HCT116 (cell line): ENCODE measurements at regions not wholly inside any gene's neighbourhood (a gene's known extent, or its start where the extent isn't known, plus 50 kb on each side); places are given as distances from the start of the nearest gene placed in this dataset.

ENCODE experiments used
- ATAC-seq: fragments of 200-7000 bp; cut with Tn5 transposase; 2 replicates; pipeline ENCODE4 v1.9.1; 2020; ENCODE audit warnings: mild to moderate bottlenecking, moderate library complexity
- BruUV-seq: library from RNA; stranded (reverse); fragments of 400-500 nt; replicated peaks from 2 replicates; lab custom pipeline; 2021; lab: Mats Ljungman, UMichigan
- CTCF ChIA-PET: fragments of 300-600 bp; sonication (Branson Sonifier 250); formaldehyde crosslinking; loops from one replicate; lab custom pipeline; 2021; ENCODE audit warnings: antibody characterized with exemption; lab: Charles Lee
- POLR2A ChIA-PET: fragments of 300-600, 350-600 bp; sonication (Branson Sonifier 250); formaldehyde crosslinking; loops from one replicate; lab custom pipeline; 2021; ENCODE audit warnings: antibody characterized with exemption; lab: Charles Lee
- RAD21 ChIA-PET, 2 experiments: fragments of 300-600 bp; sonication (Branson Sonifier 250); formaldehyde crosslinking; loops; one replicate each; lab custom pipeline; 2023; ENCODE audit warnings: low total read pairs in 2 of 2; ENCODE audit not compliant: uncharacterized antibody in 2 of 2, unreplicated experiment in 2 of 2, low non-redundant PET in 1 of 2; lab: Charles Lee
- DNase-seq: peaks from one replicate; pipeline ENCODE4 v3.0.0-alpha.2; 2010; ENCODE audit warnings: low read depth, low spot score
- H2AFZ ChIP-seq: fragments of 200-600 bp; shearing (Covaris generic), sonication (generic); 2 replicates; pipeline ENCODE4 v1.6.1; 2017; ENCODE audit warnings: low read depth, mixed run types, mixed read lengths, antibody characterized with exemption, low read length; ENCODE audit not compliant: poor library complexity, severe bottlenecking
- H3K27ac ChIP-seq: 2 replicates; pipeline ENCODE4 v1.5.1; 2012; ENCODE audit warnings: low read depth, low read length
- H3K27me3 ChIP-seq: fragments of 200-600 bp; sonication (generic); 2 replicates; pipeline ENCODE4 v1.6.1; 2016; ENCODE audit warnings: mixed run types, low read length, mixed read lengths; ENCODE audit not compliant: insufficient read depth
- H3K36me3 ChIP-seq, 2 experiments: fragments of 200-500 bp in 1 of 2; fragments of 200-600 bp in 1 of 2; sonication (Bioruptor generic) in 1 of 2; sonication (generic) in 1 of 2; 2 replicates each; pipeline versions ENCODE4 v1.5.1 to v1.6.1; 2014 to 2016; ENCODE audit warnings: low read length in 2 of 2, inconsistent platforms in 1 of 2, mixed read lengths in 1 of 2, mixed run types in 1 of 2; ENCODE audit not compliant: insufficient read depth in 2 of 2, control insufficient read depth in 1 of 2
- H3K4me1 ChIP-seq, 2 experiments: fragments of 200-600 bp in 1 of 2; sonication (generic) in 1 of 2; 2 replicates each; pipeline versions ENCODE4 v1.5.1 to v1.6.1; 2012 to 2017; ENCODE audit warnings: low read length in 2 of 2, inconsistent platforms in 1 of 2, mild to moderate bottlenecking in 1 of 2, mixed read lengths in 1 of 2, mixed run types in 1 of 2, moderate library complexity in 1 of 2; ENCODE audit not compliant: insufficient read depth in 2 of 2, control insufficient read depth in 1 of 2
- H3K4me2 ChIP-seq: fragments of 200-600 bp; sonication (generic); 2 replicates; pipeline ENCODE4 v1.6.1; 2017; ENCODE audit warnings: mixed run types, low read length, mixed read lengths
- H3K4me3 ChIP-seq, 2 experiments: fragments of 200-600 bp in 1 of 2; sonication (generic) in 1 of 2; replicated peaks in 1 of 2; 2 replicates each; pipeline ENCODE4 v1.5.1; 2011 to 2016; ENCODE audit warnings: low read length in 2 of 2, control low read depth in 1 of 2, low read depth in 1 of 2, mild to moderate bottlenecking in 1 of 2, mixed read lengths in 1 of 2, mixed run types in 1 of 2
- H3K79me2 ChIP-seq: fragments of 200-600 bp; sonication (generic); 2 replicates; pipeline ENCODE4 v1.6.1; 2017; ENCODE audit warnings: mild to moderate bottlenecking, mixed run types, low read length, moderate library complexity, mixed read lengths; ENCODE audit not compliant: insufficient read depth
- H3K9ac ChIP-seq: fragments of 200-600 bp; sonication (generic); 2 replicates; pipeline ENCODE4 v1.6.1; 2016; ENCODE audit warnings: low read length, mixed read lengths
- H3K9me2 ChIP-seq: fragments of 200-600 bp; sonication (generic), shearing (Covaris generic); 2 replicates; pipeline ENCODE4 v1.6.1; 2017; ENCODE audit warnings: mixed run types, mild to moderate bottlenecking, moderate library complexity; ENCODE audit not compliant: insufficient read depth
- H3K9me3 ChIP-seq, 2 experiments: fragments of 200-500 bp in 1 of 2; fragments of 200-600 bp in 1 of 2; sonication (Bioruptor generic) in 1 of 2; sonication (generic) in 1 of 2; 2 replicates each; pipeline ENCODE4 v1.6.1; 2014 to 2017; ENCODE audit warnings: low read length in 2 of 2, mixed read lengths in 2 of 2, inconsistent platforms in 1 of 2, low read depth in 1 of 2, mild to moderate bottlenecking in 1 of 2, mixed run types in 1 of 2, moderate library complexity in 1 of 2; ENCODE audit not compliant: control insufficient read depth in 1 of 2, insufficient read depth in 1 of 2
- H4K20me1 ChIP-seq: fragments of 200-600 bp; sonication (generic), shearing (Covaris generic); 2 replicates; pipeline ENCODE4 v1.6.1; 2017; ENCODE audit warnings: mixed run types, mild to moderate bottlenecking, moderate library complexity; ENCODE audit not compliant: insufficient read depth
- EGR1 ChIP-seq: IDR thresholded peaks from 2 replicates; pipeline ENCODE4 v1.6.1; 2012; ENCODE audit warnings: low read depth
- ELF1 ChIP-seq: IDR thresholded peaks from 2 replicates; pipeline ENCODE4 v1.6.1; 2012; ENCODE audit warnings: low read depth, borderline replicate concordance
- EZH2phosphoT487 ChIP-seq: fragments of 200-600 bp; IDR thresholded peaks from 2 replicates; pipeline ENCODE4 v1.6.1; 2018; ENCODE audit warnings: antibody characterized with exemption, borderline replicate concordance
- POLR2A ChIP-seq: IDR thresholded peaks from 2 replicates; pipeline ENCODE4 v1.7.0; 2011; ENCODE audit warnings: borderline replicate concordance; ENCODE audit not compliant: insufficient read depth, insufficient read length; ENCODE audit errors: extremely low read depth
- POLR2AphosphoS5 ChIP-seq: IDR thresholded peaks from 2 replicates; pipeline ENCODE4 v1.6.1; 2011; ENCODE audit warnings: mild to moderate bottlenecking, low read depth, low read length, moderate library complexity
- SIN3A ChIP-seq: IDR thresholded peaks from 2 replicates; pipeline ENCODE4 v1.6.1; 2012; ENCODE audit warnings: low read depth
- SP1 ChIP-seq: IDR thresholded peaks from 2 replicates; pipeline ENCODE4 v1.6.1; 2012; ENCODE audit warnings: low read depth
- SRF ChIP-seq: IDR thresholded peaks from 2 replicates; pipeline ENCODE4 v1.6.1; 2012; ENCODE audit warnings: low read depth
- TCF7L2 ChIP-seq: IDR thresholded peaks from 2 replicates; pipeline ENCODE4 v1.7.0; 2011; ENCODE audit warnings: borderline replicate concordance, inconsistent platforms; ENCODE audit not compliant: insufficient read depth, insufficient read length; ENCODE audit errors: extremely low read depth
- YY1 ChIP-seq: IDR thresholded peaks from 2 replicates; pipeline ENCODE4 v1.6.1; 2011; ENCODE audit warnings: low read length, low read depth, moderate library complexity, mild to moderate bottlenecking; ENCODE audit not compliant: insufficient replicate concordance; ENCODE audit errors: extremely low read depth
- ZFX ChIP-seq: fragments of 450-650 bp; IDR thresholded peaks from 2 replicates; pipeline ENCODE4 v1.6.1; 2017
- intact Hi-C: fragments of 100-400 bp; cut with micrococcal nuclease; formaldehyde crosslinking; loops from 2 replicates; pipeline ENCODE4 v1.10.0; 2022
- TF ChIP-seq, protein P1 (sequence below): IDR thresholded peaks from 2 replicates; pipeline ENCODE4 v1.6.1; 2011; ENCODE audit warnings: mild to moderate bottlenecking, low read length, moderate library complexity; ENCODE audit not compliant: insufficient replicate concordance; ENCODE audit errors: extremely low read depth
- TF ChIP-seq, protein P2 (sequence below): IDR thresholded peaks from 2 replicates; pipeline ENCODE4 v1.6.1; 2012
- TF ChIP-seq, protein P3 (sequence below): IDR thresholded peaks from 2 replicates; pipeline ENCODE4 v1.6.1; 2012
- TF ChIP-seq, protein P4 (sequence below): IDR thresholded peaks from 2 replicates; pipeline ENCODE4 v1.6.1; 2012; ENCODE audit warnings: low read depth

DNA sequence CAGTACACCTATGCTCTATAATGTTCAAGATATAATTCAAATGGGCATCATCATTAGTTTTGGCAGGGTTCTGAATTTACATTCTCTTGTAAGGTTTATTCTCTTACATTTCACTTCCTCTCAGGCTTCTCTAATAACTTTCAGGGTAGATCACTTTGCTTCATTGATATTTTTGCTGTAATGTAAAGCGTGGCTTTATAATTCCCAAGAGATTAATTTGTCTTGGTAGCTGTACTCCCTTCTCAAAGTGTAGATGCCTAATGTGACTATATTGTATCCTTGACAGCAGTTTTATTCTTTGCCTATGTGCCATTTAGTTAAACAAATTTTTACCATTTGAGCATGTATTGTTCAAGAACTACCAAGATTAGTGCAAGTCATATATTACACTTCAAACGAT lies 889.1 kb downstream of the TAF11L14 start:
- Histone ChIP-seq H4K20me1 (no peaks in the 10 kb centered on the region), H3K79me2 (no peaks in the 10 kb centered on the region), H3K36me3 (no peaks in the 10 kb centered on the region; a peak in 1 of 4 replicates), H3K27ac (no peak overlapping the region), H3K4me3 (no peak overlapping the region), H3K9me3 (peaks cover 8 to 25% of the 10 kb centered on the region in 2 experiments; a peak in 2 of 4 replicates), H3K9ac (no peak overlapping the region), H2AFZ (no peak overlapping the region), H3K27me3 (no peaks in the 10 kb centered on the region), H3K4me1 (no peaks in the 10 kb centered on the region), H3K4me2 (no peak overlapping the region), H3K9me2 (no peaks in the 10 kb centered on the region)
- CTCF ChIA-PET = no interaction called here
- POLR2A ChIA-PET = no interaction called here
- TF ChIP-seq ZFX = no peak
- no peak for TF ChIP-seq SP1
- TF ChIP-seq, protein P1, sequence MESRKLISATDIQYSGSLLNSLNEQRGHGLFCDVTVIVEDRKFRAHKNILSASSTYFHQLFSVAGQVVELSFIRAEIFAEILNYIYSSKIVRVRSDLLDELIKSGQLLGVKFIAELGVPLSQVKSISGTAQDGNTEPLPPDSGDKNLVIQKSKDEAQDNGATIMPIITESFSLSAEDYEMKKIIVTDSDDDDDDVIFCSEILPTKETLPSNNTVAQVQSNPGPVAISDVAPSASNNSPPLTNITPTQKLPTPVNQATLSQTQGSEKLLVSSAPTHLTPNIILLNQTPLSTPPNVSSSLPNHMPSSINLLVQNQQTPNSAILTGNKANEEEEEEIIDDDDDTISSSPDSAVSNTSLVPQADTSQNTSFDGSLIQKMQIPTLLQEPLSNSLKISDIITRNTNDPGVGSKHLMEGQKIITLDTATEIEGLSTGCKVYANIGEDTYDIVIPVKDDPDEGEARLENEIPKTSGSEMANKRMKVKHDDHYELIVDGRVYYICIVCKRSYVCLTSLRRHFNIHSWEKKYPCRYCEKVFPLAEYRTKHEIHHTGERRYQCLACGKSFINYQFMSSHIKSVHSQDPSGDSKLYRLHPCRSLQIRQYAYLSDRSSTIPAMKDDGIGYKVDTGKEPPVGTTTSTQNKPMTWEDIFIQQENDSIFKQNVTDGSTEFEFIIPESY = no peak
- TF ChIP-seq, protein P2, sequence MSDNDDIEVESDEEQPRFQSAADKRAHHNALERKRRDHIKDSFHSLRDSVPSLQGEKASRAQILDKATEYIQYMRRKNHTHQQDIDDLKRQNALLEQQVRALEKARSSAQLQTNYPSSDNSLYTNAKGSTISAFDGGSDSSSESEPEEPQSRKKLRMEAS = no peak
- no peak for TF ChIP-seq TCF7L2
- no peak for TF ChIP-seq POLR2AphosphoS5
- TF ChIP-seq, protein P3, sequence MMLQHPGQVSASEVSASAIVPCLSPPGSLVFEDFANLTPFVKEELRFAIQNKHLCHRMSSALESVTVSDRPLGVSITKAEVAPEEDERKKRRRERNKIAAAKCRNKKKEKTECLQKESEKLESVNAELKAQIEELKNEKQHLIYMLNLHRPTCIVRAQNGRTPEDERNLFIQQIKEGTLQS = no peak
- no peak for TF ChIP-seq POLR2A
- no peak for TF ChIP-seq EGR1
- TF ChIP-seq SIN3A = no peak
- TF ChIP-seq SRF = no peak
- no peak for TF ChIP-seq YY1
- TF ChIP-seq EZH2phosphoT487 = no peak
- TF ChIP-seq ELF1 = no peak
- TF ChIP-seq, protein P4, sequence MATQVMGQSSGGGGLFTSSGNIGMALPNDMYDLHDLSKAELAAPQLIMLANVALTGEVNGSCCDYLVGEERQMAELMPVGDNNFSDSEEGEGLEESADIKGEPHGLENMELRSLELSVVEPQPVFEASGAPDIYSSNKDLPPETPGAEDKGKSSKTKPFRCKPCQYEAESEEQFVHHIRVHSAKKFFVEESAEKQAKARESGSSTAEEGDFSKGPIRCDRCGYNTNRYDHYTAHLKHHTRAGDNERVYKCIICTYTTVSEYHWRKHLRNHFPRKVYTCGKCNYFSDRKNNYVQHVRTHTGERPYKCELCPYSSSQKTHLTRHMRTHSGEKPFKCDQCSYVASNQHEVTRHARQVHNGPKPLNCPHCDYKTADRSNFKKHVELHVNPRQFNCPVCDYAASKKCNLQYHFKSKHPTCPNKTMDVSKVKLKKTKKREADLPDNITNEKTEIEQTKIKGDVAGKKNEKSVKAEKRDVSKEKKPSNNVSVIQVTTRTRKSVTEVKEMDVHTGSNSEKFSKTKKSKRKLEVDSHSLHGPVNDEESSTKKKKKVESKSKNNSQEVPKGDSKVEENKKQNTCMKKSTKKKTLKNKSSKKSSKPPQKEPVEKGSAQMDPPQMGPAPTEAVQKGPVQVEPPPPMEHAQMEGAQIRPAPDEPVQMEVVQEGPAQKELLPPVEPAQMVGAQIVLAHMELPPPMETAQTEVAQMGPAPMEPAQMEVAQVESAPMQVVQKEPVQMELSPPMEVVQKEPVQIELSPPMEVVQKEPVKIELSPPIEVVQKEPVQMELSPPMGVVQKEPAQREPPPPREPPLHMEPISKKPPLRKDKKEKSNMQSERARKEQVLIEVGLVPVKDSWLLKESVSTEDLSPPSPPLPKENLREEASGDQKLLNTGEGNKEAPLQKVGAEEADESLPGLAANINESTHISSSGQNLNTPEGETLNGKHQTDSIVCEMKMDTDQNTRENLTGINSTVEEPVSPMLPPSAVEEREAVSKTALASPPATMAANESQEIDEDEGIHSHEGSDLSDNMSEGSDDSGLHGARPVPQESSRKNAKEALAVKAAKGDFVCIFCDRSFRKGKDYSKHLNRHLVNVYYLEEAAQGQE = no peak
- no peak for ATAC-seq
- BruUV-seq = no TSS peak
- intact Hi-C loops = no loop called here
- no peak for DNase-seq
- RAD21 ChIA-PET = no interaction called here
